ENCODE measurements at regions not wholly inside any gene's neighbourhood (a gene's known extent, or its start where the extent isn't known, plus 50 kb on each side); places are given as distances from the start of the nearest gene placed in this dataset.

DNA sequence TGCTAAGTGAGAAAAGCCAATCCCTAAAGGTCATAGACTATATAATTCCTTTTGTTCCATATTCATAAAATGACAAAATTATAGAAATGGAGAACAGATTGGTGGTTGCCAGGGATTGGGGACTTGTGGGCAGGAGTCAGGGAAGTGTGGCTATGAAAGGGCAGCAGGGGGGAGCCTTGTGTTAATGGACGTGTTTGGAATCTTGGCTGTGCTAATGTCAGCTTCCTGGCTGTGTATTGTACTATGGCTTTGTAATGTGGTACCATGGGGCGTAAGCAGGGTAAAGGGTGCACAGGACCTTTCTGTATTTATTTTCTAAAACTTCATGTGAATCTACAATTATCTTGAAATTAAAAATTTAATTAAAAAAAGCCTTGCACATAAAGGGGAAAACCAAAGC lies 248.5 kb downstream of the UQCRFS1 start:
- Histone ChIP-seq H2BK15ac (replicated peaks; ENCODE audit: low read depth) (no peak overlapping the region), H4K8ac (ENCODE audit: low read depth, low read length) (no peak overlapping the region), H3K4me2 (ENCODE audit: low read length) (no peak overlapping the region), H3K4me3 (ENCODE audit: low read length) (no peak overlapping the region), H3K27ac (ENCODE audit: low read depth, low read length) (no peak overlapping the region), H3K9ac (ENCODE audit: low read length) (no peak overlapping the region), H3K36me3 (ENCODE audit: control insufficient read depth, insufficient read depth, low read length) (no peaks in the 10 kb centered on the region), H3K79me2 (ENCODE audit: control insufficient read depth, insufficient read depth, low read length) (no peaks in the 10 kb centered on the region), H2AK5ac (ENCODE audit: low read length) (no peak overlapping the region), H2BK5ac (ENCODE audit: low read length) (no peak overlapping the region), H3K4ac (ENCODE audit: low read depth, low read length) (no peak overlapping the region), H3K23ac (ENCODE audit: low read length) (no peak overlapping the region), H3K56ac (ENCODE audit: low read length) (no peak overlapping the region), H3K18ac (ENCODE audit: low read length) (no peak overlapping the region), H3K27me3 (ENCODE audit: insufficient read depth, low read length, poor library complexity) (no peaks in the 10 kb centered on the region), H3K79me1 (ENCODE audit: low read length) (no peaks in the 10 kb centered on the region), H2BK120ac (ENCODE audit: low read depth, low read length) (no peak overlapping the region), H4K5ac (ENCODE audit: low read length) (no peak overlapping the region), H3K4me1 (ENCODE audit: control insufficient read depth, low read depth, low read length) (no peaks in the 10 kb centered on the region)
- no peak for DNase-seq
- no CpG with 5 or more reads among the region's 2 CpGs for WGBS (ENCODE audit: extremely low coverage, insufficient coverage, low lambda C conversion rate)

DNA sequence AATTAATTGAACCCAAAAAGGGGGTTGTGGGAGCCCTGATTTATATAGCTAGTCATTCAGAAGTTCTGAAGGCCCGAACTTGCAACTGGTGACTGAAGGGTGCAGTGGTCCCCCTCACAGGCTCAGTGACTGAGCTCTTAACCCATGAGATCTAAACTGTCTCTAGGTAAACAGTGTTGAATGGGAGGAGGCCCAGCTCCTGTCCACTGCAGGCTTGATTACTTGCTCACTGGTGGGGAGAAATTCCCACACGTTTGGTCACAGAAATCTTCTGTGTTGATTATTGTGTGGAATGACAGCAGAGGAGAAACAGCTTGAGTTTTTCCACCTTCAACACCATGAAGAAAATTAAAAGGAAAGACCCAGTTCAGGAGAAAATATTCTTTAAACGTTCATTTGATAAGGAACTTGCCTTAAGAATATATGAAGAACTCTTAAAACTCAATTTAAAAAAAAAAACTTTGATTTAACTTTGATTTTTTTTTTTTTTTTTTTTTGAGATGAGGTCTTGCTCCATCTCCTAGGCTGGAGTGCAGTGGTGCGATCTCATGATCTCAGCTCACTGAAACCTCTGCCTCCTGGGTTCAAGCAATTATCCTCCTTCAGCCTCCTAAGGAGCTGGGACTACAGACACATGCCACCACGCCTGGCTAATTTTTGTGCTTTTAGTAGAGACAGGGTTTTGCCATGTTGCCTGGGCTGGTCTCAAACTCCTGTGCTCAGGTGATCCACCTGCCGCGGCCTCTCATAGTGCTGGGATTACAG lies 249.3 kb downstream of the UQCRFS1 start:
- no peak overlapping the region for H3K23ac ChIP-seq (ENCODE audit: low read length)
- no peaks in the 10 kb centered on the region for H3K4me1 ChIP-seq (ENCODE audit: control insufficient read depth, low read depth, low read length)
- no peaks in the 10 kb centered on the region for H3K36me3 ChIP-seq (ENCODE audit: control insufficient read depth, insufficient read depth, low read length)
- no peak overlapping the region for H2BK120ac ChIP-seq (ENCODE audit: low read depth, low read length)
- H3K27me3 ChIP-seq (ENCODE audit: insufficient read depth, low read length, poor library complexity) = no peaks in the 10 kb centered on the region
- no peak overlapping the region for H3K4me3 ChIP-seq (ENCODE audit: low read length)
- no peaks in the 10 kb centered on the region for H3K79me1 ChIP-seq (ENCODE audit: low read length)
- H3K27ac ChIP-seq (ENCODE audit: low read depth, low read length) = no peak overlapping the region
- no peak overlapping the region for H4K8ac ChIP-seq (ENCODE audit: low read depth, low read length)
- H4K5ac ChIP-seq (ENCODE audit: low read length) = no peak overlapping the region
- no peak overlapping the region for H3K56ac ChIP-seq (ENCODE audit: low read length)
- H3K79me2 ChIP-seq (ENCODE audit: control insufficient read depth, insufficient read depth, low read length) = no peaks in the 10 kb centered on the region
- H2AK5ac ChIP-seq (ENCODE audit: low read length) = no peak overlapping the region
- no CpG with 5 or more reads among the region's 7 CpGs for WGBS (ENCODE audit: extremely low coverage, insufficient coverage, low lambda C conversion rate)
- no peak overlapping the region for H3K4me2 ChIP-seq (ENCODE audit: low read length)
- no peak overlapping the region for H2BK5ac ChIP-seq (ENCODE audit: low read length)
- no peak overlapping the region for H2BK15ac ChIP-seq (replicated peaks; ENCODE audit: low read depth)
- no peak overlapping the region for H3K18ac ChIP-seq (ENCODE audit: low read length)
- no peak overlapping the region for H3K4ac ChIP-seq (ENCODE audit: low read depth, low read length)
- no peak for DNase-seq
- H3K9ac ChIP-seq (ENCODE audit: low read length) = no peak overlapping the region

DNA sequence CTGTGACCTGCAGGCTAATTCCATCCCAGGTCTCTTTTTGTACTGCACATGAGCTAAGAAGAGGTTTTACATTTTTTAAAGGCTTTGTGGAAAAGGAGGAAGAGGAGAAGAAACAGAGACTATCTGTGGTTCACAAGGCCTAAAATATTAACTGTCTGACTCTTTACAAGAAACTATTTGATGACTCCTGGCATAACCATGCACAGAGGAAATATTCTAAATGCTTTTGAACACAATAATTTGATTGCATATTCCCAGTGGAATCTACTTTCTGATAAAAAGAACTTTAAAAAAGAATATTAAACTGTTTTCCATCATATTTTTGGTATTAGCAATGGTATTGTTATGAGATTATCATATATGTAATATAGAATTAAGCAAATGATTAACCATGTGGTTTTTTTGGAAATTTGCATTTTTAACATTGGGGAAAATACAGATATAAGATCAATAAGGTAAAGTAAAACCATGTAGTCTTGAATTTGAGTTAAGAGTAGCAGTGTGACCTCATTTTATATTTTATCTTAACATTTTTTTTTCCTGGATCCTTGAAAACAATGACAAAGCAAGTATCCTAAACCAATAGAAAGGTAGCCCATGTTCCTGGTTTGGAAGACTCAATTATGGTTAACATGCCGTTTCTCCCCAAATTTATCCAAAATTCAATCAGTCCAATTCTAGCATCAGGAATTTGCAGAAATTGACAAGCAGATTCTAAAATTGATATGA lies 251.0 kb downstream of the UQCRFS1 start:
- no peak overlapping the region for H2BK15ac ChIP-seq (replicated peaks; ENCODE audit: low read depth)
- no peak overlapping the region for H3K56ac ChIP-seq (ENCODE audit: low read length)
- no peak overlapping the region for H3K4me2 ChIP-seq (ENCODE audit: low read length)
- H3K9ac ChIP-seq (ENCODE audit: low read length) = no peak overlapping the region
- H3K18ac ChIP-seq (ENCODE audit: low read length) = no peak overlapping the region
- no peaks in the 10 kb centered on the region for H3K79me2 ChIP-seq (ENCODE audit: control insufficient read depth, insufficient read depth, low read length)
- H3K36me3 ChIP-seq (ENCODE audit: control insufficient read depth, insufficient read depth, low read length) = no peaks in the 10 kb centered on the region
- H4K8ac ChIP-seq (ENCODE audit: low read depth, low read length) = no peak overlapping the region
- no peaks in the 10 kb centered on the region for H3K4me1 ChIP-seq (ENCODE audit: control insufficient read depth, low read depth, low read length)
- no peak overlapping the region for H3K4ac ChIP-seq (ENCODE audit: low read depth, low read length)
- H2AK5ac ChIP-seq (ENCODE audit: low read length) = no peak overlapping the region
- H3K27ac ChIP-seq (ENCODE audit: low read depth, low read length) = no peak overlapping the region
- H3K4me3 ChIP-seq (ENCODE audit: low read length) = no peak overlapping the region
- no peak overlapping the region for H2BK120ac ChIP-seq (ENCODE audit: low read depth, low read length)
- DNase-seq = no peak
- H4K5ac ChIP-seq (ENCODE audit: low read length) = no peak overlapping the region
- H3K27me3 ChIP-seq (ENCODE audit: insufficient read depth, low read length, poor library complexity) = no peaks in the 10 kb centered on the region
- H2BK5ac ChIP-seq (ENCODE audit: low read length) = no peak overlapping the region
- H3K79me1 ChIP-seq (ENCODE audit: low read length) = no peaks in the 10 kb centered on the region
- WGBS (ENCODE audit: extremely low coverage, insufficient coverage, low lambda C conversion rate) = no CpG with 5 or more reads among the region's 1 CpG
- no peak overlapping the region for H3K23ac ChIP-seq (ENCODE audit: low read length)

DNA sequence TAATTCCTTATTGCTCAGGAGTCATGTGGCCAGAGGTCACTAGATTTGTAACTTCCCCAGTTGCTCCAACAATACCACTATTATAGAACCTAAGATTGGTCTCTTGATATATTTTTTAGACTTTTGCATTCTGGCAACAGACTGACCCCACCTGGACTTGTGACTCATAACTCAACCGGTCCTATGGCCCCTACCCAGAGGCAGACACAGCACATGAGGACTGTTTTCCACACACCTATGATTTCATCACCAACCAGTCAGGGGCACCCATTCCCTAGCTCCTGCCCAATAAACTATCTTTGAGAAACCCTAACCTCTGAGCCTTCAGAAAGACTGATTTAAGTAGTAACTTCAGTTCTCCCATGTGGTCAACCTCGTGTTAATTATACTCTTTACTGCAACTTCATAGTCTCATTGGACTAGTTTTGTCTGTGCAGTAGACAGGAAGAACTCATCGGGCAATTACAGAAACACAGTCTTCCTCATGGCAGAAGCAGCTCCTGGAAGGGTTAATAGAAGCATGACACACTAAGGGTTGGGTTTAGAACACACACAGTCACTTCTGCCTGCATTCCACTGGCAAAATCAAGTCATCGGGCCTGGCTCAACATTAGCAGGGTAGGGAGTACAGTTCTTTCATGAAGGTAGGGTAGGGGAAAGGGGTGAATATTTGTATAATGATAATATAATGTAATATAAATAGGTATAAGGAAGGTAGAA lies 251.8 kb downstream of the UQCRFS1 start:
- Histone ChIP-seq H2BK5ac (ENCODE audit: low read length) (no peak overlapping the region), H3K4me1 (ENCODE audit: control insufficient read depth, low read depth, low read length) (no peaks in the 10 kb centered on the region), H3K79me1 (ENCODE audit: low read length) (no peaks in the 10 kb centered on the region), H3K4me3 (ENCODE audit: low read length) (no peak overlapping the region), H3K79me2 (ENCODE audit: control insufficient read depth, insufficient read depth, low read length) (no peaks in the 10 kb centered on the region), H3K27me3 (ENCODE audit: insufficient read depth, low read length, poor library complexity) (no peaks in the 10 kb centered on the region), H4K8ac (ENCODE audit: low read depth, low read length) (no peak overlapping the region), H3K4ac (ENCODE audit: low read depth, low read length) (no peak overlapping the region), H3K9ac (ENCODE audit: low read length) (no peak overlapping the region), H3K23ac (ENCODE audit: low read length) (no peak overlapping the region), H3K18ac (ENCODE audit: low read length) (no peak overlapping the region), H3K56ac (ENCODE audit: low read length) (no peak overlapping the region), H3K36me3 (ENCODE audit: control insufficient read depth, insufficient read depth, low read length) (no peaks in the 10 kb centered on the region), H2AK5ac (ENCODE audit: low read length) (no peak overlapping the region), H3K27ac (ENCODE audit: low read depth, low read length) (no peak overlapping the region), H2BK120ac (ENCODE audit: low read depth, low read length) (no peak overlapping the region), H4K5ac (ENCODE audit: low read length) (no peak overlapping the region), H3K4me2 (ENCODE audit: low read length) (no peak overlapping the region), H2BK15ac (replicated peaks; ENCODE audit: low read depth) (no peak overlapping the region)
- no CpG with 5 or more reads among the region's 4 CpGs for WGBS (ENCODE audit: extremely low coverage, insufficient coverage, low lambda C conversion rate)
- no peak for DNase-seq

DNA sequence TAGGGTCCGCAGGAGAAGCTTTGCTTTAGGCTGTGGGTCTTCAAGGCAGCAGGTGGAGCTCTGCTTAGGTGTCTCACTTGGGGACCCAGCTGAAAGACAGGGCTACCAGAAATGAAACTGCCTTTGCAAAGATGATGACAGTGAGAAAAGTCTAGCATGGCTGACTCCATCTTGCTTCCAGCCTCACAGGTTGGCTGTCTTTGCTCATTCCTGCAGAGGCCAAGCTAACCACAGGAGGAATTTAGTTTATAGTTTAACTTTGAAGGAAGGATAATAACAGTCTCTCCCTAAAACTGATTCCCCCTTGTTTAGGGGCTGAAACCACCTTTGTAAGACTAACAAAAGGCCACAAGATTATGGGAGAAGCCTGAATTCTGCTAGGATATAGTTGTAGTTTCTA lies 252.4 kb downstream of the UQCRFS1 start:
- Histone ChIP-seq H4K5ac (ENCODE audit: low read length) (no peak overlapping the region), H3K18ac (ENCODE audit: low read length) (no peak overlapping the region), H2AK5ac (ENCODE audit: low read length) (no peak overlapping the region), H2BK120ac (ENCODE audit: low read depth, low read length) (no peak overlapping the region), H3K36me3 (ENCODE audit: control insufficient read depth, insufficient read depth, low read length) (no peaks in the 10 kb centered on the region), H3K56ac (ENCODE audit: low read length) (no peak overlapping the region), H3K9ac (ENCODE audit: low read length) (no peak overlapping the region), H3K27me3 (ENCODE audit: insufficient read depth, low read length, poor library complexity) (no peaks in the 10 kb centered on the region), H3K23ac (ENCODE audit: low read length) (no peak overlapping the region), H4K8ac (ENCODE audit: low read depth, low read length) (no peak overlapping the region), H3K4me1 (ENCODE audit: control insufficient read depth, low read depth, low read length) (no peaks in the 10 kb centered on the region), H2BK5ac (ENCODE audit: low read length) (no peak overlapping the region), H3K79me2 (ENCODE audit: control insufficient read depth, insufficient read depth, low read length) (no peaks in the 10 kb centered on the region), H2BK15ac (replicated peaks; ENCODE audit: low read depth) (no peak overlapping the region), H3K4me3 (ENCODE audit: low read length) (no peak overlapping the region), H3K4ac (ENCODE audit: low read depth, low read length) (no peak overlapping the region), H3K4me2 (ENCODE audit: low read length) (no peak overlapping the region), H3K27ac (ENCODE audit: low read depth, low read length) (no peak overlapping the region), H3K79me1 (ENCODE audit: low read length) (no peaks in the 10 kb centered on the region)
- no CpG with 5 or more reads among the region's 1 CpG for WGBS (ENCODE audit: extremely low coverage, insufficient coverage, low lambda C conversion rate)
- no peak for DNase-seq

Measured in mesendoderm (in vitro differentiated cells).